GM19395 (cell line): ENCODE measurements at regions not wholly inside any gene's neighbourhood (a gene's known extent, or its start where the extent isn't known, plus 50 kb on each side); places are given as distances from the start of the nearest gene placed in this dataset.
A peak's percentile ranks its signal among the peaks of the same experiment; 100 is the strongest.

Source experiments
- ATAC-seq: cut with Tn5 transposase; IDR thresholded peaks from one replicate; pipeline ENCODE4 v1.9.1; 2021; ENCODE audit warnings: mild to moderate bottlenecking, moderate library complexity; ENCODE audit not compliant: unreplicated experiment

GRCh38 chr12:11564984-11565651 lies 84.4 kb upstream of the ETV6 start:
- ATAC-seq, result no peak

DNA sequence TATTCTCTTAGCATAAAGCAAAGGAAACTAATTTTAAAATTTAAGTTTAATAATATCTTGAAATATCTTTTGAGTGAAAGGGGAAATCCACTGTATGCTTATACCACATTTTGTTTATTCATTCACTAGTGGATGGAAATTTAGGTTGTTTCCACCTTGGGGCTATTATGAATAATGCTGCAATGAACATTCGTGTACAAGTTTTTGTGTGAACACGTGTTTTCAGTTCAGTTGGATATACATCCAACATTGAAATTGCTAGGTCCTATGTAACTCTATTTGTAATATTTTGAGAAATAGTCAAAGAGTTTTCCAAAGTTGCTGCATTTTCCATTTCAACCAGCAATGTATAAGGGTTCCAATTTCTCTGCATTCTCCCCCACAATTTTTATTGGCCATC lies 83.7 kb upstream of the ETV6 start:
- ATAC-seq, result no peak

- ATAC-seq, result peak; percentile 32
These were observed 81.2 kb upstream of the ETV6 start for GRCh38 chr12:11568155-11568761.

DNA sequence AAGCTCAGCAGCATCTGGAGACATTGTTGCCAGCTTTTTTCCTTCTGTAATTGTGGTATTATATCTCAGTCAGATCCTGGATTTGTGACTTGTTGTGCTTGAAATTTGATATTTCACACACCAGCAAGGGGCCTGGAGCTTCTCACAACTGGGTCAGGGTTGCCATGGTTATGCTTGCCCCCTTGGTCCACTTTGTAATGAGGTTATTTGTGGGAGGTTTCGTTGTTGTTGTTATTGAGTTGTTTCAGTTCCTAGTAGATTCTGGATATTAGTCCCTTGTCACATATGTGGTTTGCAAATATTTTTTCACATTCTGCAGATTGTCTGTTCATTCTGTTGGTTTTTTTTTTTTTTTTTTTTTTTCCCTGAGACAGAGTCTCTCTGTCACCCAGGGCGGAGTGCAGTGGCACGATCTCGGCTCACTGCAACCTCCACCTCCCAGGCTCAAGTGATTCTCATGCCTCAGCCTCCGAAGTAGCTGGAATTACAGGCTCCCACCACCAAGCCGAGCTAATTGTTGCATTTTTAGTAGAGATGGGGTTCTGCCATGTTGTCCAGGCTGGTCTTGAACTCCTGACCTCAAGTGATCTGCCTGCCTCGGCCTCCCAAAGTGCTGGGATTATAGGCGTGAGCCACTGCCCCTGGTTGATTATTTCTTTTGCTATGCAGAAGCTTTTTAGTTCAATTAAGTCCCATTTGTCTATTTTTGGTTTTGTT lies 80.6 kb upstream of the ETV6 start:
- peak; percentile 93 for ATAC-seq

DNA sequence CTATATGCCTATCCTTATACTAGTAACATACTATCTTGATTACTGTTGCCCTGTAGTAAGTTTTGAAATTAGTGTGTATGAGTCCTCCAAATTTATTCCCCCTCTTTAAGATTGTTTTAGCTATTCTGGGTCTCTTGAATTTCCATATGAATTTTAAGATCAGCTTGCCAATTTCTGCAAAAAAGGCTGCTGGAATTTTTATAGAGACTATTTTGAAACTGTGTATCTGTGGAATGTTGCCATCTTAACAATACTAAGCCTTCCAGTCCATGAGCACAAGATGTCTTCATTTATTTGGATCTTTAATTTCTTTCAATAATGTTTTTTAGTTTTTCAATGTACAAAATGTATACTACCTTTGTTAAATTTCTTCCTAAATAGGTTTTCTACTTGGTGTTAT lies 79.8 kb upstream of the ETV6 start:
- no peak for ATAC-seq

- ATAC-seq, result no peak
These were observed 75.6 kb upstream of the ETV6 start for GRCh38 chr12:11573880-11574279.

DNA sequence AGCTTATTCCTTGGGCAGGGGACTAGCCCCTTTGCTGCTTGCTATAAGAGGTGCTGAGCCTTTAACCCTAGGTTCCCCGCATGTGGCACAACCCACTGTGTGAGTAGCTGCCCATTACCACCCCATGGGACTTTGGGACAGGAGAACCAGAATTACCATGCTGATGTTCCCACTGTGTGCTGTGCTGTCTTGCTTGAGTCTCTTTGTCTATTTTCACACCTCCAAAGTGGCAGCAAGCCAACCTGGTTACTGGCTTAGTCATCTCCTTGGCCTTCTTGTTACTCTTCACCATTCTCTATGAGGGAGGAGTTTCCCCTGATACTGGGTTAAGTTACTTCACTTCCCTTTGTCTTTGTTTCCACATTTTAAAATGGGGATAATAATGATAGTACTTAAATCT lies 73.4 kb upstream of the ETV6 start:
- no peak for ATAC-seq

DNA sequence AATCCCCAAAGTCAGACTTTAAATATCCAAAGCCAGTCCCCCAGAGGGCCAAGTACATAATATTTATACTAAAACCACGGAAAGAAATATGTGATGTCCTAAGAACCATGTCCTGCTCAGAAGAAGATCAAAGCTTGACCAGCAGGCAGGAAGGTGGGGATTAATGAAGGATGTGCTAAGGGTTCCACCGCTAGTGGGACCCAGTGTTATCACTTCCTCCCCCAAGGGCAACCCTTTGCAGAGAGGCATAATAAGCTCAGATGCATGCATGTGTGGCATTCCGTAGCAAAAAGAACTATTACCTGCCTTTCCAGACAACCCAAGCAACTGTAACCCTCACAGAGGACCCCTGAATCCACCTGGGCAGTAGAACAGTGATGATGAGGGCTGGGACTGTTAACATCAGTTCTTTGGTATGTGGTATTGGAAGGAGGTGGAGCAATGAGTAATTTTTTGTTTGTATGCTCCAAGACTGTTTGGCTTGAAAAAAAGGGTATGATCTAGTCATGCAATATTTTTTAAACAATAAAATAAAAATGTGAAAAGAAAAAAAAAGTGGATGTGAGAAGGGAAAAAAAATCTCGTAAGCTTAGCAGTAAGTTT lies 71.7 kb upstream of the ETV6 start:
- no peak for ATAC-seq

- peak; percentile 81 for ATAC-seq
These were observed 70.9 kb upstream of the ETV6 start for GRCh38 chr12:11578461-11578993.

DNA sequence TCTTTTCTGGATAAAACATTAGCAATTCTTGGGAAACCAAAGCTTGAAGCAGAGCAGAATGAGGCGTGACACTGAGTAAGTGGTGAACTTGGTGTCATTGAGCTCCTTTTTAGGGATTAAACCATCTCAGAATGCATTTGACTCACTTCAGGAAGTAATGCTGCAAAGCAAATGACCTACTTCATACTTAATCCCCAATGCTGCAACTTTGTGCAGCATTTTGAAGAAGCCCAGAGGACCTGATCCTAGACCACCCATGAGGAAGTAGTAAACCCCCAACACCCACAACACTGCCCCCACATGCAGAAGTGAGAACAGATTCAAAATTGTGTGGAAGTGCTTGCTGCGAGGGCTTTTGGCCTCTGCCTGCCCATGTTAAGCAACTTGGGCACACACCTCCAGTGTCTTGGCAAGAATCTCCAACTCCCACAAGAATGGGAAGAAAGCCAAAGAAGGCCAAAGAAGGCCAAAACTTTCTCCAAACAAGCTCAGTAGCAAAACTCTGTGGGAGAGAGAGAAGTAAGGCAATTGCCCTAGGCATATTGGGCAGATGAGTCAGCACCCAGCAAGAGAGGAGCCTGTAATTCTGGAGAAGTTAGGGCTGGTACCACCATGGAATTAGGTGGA lies 69.2 kb upstream of the ETV6 start:
- ATAC-seq, result no peak

DNA sequence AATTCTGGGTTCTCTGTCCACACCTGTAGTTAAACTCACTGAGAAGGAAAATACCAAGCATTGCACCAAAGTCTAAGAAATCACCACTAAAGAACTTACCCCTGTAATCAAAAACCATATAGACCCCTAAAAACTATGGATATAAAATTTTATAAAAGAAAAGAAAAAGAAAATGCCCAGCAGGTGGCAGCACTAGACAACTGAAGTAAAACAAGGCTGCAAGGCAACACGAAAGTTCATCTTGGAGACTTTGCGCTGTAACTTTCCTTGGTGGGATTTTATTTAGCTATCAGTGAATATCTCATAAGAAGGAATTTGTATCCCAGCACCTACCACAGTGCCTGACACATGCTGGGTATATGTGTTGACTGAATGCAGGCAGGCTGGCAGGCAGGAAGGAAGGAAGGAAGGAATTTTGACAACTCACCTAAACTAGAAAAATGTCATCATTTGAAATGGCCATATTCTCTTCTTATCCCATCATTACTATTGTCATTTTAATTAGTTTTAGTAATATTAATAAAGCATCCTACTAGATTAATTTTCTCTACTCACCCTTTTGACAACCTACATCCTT lies 68.2 kb upstream of the ETV6 start:
- no peak for ATAC-seq

DNA sequence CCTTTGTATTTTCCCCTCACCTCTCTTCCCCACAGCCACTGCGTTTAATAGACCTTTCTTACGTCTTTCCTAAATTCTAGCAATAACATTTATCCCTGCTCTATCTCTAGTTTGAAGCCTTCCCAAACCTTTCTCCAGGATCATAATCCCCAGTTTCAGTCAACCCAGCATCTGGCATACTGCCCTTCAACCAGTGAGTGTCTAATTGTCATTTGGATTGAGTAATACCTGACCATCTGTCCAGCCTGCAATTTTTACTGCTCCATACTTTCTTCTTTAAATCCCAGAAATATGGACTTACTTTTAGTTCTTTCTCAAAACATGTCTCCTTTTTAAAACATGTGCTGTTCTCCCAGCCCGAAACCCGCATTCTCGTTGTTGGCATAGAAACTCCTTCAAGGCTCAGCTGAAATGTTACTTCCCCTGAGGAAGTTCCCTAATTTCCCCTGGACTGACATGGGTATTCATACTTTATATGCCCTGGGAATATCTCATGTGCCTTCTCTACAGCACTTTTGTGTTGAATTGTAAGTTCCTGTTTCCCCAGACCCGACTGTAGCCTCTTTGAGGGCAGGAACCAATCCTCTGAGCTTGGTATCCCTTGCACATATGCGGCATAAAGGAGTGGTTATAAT lies 65.1 kb upstream of the ETV6 start:
- ATAC-seq, result no peak

GRCh38 chr12:11592484-11592883 lies 57.0 kb upstream of the ETV6 start:
- no peak for ATAC-seq

DNA sequence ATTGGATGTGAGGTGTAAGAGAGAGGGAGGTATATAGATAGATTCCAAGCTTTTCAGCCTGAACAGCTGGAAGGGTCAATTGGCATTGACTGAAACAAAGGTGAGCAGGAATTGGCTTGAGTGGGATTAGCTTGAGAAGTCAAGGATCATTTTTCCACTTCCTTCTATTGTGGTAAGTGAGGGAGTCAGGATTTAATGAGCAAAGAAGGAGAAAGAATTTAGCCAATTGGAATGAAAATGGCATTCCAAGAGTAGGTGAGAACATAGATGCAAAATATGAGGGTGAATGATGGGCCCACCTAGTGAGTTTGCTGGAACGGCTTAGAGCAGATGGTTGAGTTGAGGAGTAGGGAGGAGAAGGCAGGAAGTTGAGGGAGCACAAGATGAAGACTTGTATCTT lies 56.5 kb upstream of the ETV6 start:
- no peak for ATAC-seq

DNA sequence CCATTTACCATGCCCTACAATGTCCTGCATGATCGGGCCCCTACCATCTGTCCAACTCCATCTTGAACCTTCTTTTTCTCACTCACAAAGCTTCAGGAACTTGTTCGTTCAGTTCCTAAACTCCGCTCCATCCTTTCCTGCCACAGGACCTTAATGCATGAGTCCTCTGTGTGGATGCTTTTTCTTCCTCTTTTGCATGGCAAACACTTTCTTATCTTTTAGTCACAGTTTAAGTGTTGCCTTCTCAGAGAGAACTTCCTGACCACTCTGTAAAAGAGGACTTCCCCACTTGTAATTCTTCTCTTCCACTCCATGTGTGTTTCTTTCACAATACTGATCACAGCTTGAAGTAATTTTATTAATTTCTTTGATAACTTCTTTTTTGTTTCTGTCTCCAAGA lies 54.4 kb upstream of the ETV6 start:
- ATAC-seq, result no peak

DNA sequence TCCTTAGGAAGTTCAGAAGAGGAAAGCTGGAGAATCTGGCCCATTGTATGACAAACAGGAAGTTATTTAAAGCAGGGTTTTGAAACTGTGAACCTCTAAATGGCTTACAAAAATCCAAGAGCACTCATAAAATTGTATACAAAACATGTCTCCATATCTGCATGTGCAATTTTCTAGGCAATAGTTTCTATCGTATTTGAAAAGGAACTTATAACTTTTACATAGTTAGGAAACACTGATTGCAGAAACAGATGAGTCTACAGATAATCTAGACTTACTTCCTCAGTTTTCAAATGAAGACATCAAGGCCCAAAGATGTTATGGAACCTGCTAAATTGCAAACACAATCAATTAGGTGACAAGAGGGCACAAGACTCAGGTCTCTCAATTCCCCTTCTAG lies 53.3 kb upstream of the ETV6 start:
- no peak for ATAC-seq

DNA sequence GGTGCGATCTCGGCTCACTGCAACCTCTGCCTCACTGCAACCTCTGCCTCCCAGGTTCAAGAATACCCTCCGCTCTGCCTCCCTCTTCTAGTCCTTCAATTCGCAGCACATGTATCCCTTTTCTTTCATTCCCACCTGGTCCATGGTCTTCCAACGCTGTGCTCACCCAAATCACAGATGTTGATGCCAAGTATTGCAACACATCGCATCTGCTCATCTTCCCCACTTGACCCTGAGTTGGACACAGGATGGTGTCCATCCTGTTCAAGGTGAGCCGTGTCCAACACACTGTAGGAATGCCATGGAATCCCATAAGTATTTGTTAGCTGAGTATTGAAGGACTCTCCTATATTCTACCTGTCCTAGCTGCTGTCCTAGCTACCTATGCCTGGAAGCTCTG lies 50.6 kb upstream of the ETV6 start:
- ATAC-seq, result no peak
